ENCODE measurements at regions not wholly inside any gene's neighbourhood (a gene's known extent, or its start where the extent isn't known, plus 50 kb on each side); places are given as distances from the start of the nearest gene placed in this dataset.

- Histone ChIP-seq H3K9me1 (ENCODE audit: control insufficient read depth, insufficient read depth, low read length) (no peaks in the 10 kb centered on the region), H3K4me1 (replicated peaks in 1 of 2; ENCODE audit: control insufficient read depth in 2 of 2, insufficient read depth in 2 of 2, low read length in 2 of 2) (no peaks in the 10 kb centered on the region), H4K20me1 (replicated peaks; ENCODE audit: control insufficient read depth, insufficient read depth, low read length) (no peaks in the 10 kb centered on the region), H3K4me3 (no peak overlapping the region), H3K9ac (ENCODE audit: insufficient read depth in 1 of 2, low read depth in 2 of 2, low read length in 2 of 2) (no peak overlapping the region), H3K36me3 (ENCODE audit: control insufficient read depth, insufficient read depth, low read length) (no peaks in the 10 kb centered on the region), H3K79me2 (ENCODE audit: control insufficient read depth, insufficient read depth, low read length) (no peaks in the 10 kb centered on the region), H3K4me2 (ENCODE audit: insufficient read depth, low read length) (no peak overlapping the region), H3K27me3 (ENCODE audit: control insufficient read depth in 2 of 2, insufficient read depth in 2 of 2, low read length in 2 of 2) (no peaks in the 10 kb centered on the region), H2AFZ (ENCODE audit: low read depth, low read length) (no peak overlapping the region), H3K9me3 (replicated peaks; ENCODE audit: control insufficient read depth, insufficient read depth, low read depth, low read length) (no peaks in the 10 kb centered on the region), H3K27ac (ENCODE audit: extremely low read depth, low read depth, low read length) (no peak overlapping the region)
- CTCF ChIA-PET (ENCODE audit: low intra/inter-chr PET ratio): no interaction called here
- POLR2A ChIA-PET: no interaction called here
- FAIRE-seq (no peak), ATAC-seq (no peak), DNase-seq (ENCODE audit: extremely low read depth in 1 of 4, low spot score in 3 of 4) (no peak)
- no TSS peak for BruUV-seq (replicated peaks)
- in situ Hi-C loops (cut with MboI) (no loop called here), intact Hi-C loops (cut with micrococcal nuclease) (no loop called here)
- 0% methylated on average over 3 of the region's 3 CpGs for WGBS (ENCODE audit: insufficient coverage, low coverage, missing lambda C conversion rate)
- TF ChIP-seq TOE1 (IDR thresholded peaks at IDR 0.05; ENCODE audit: borderline replicate concordance) (no peak), TOE1 (CRISPR knock-in tag; IDR thresholded peaks at IDR 0.05; ENCODE audit: borderline replicate concordance, low read depth) (no peak), RNF219 (CRISPR knock-in tag; IDR thresholded peaks at IDR 0.05) (no peak), ZNF76 (CRISPR knock-in tag; IDR thresholded peaks at IDR 0.05; ENCODE audit: borderline replicate concordance) (no peak), RBM15 (IDR thresholded peaks at IDR 0.05; ENCODE audit: insufficient read depth, low read length) (no peak), ZBTB26 (CRISPR knock-in tag; IDR thresholded peaks at IDR 0.05) (no peak), ATF4 (CRISPR knock-in tag; IDR thresholded peaks at IDR 0.05) (no peak), ZNF511 (CRISPR knock-in tag; IDR thresholded peaks at IDR 0.05) (no peak), BDP1 (IDR thresholded peaks at IDR 0.05; ENCODE audit: insufficient read depth, insufficient read length) (no peak), KDM5B (IDR thresholded peaks at IDR 0.05; ENCODE audit: insufficient replicate concordance, low read depth, low read length) (no peak), ZNF146 (CRISPR knock-in tag; IDR thresholded peaks at IDR 0.05; ENCODE audit: unreplicated experiment) (no peak), ZNF23 (CRISPR knock-in tag; IDR thresholded peaks at IDR 0.05) (no peak), ETV1 (tag; conservative IDR thresholded peaks at IDR 0.05; ENCODE audit: low read depth) (no peak), ZNF280B (CRISPR knock-in tag; IDR thresholded peaks at IDR 0.05) (no peak), ZBTB34 (CRISPR knock-in tag; IDR thresholded peaks at IDR 0.05) (no peak), ZNF140 (CRISPR knock-in tag; IDR thresholded peaks at IDR 0.05) (no peak)
Measured at GRCh38 chr5:145176041-145176440, 659.1 kb downstream of the PRELID2 start.

All from K562 (cell line).